Mesendoderm (in vitro differentiated cells): ENCODE measurements at regions not wholly inside any gene's neighbourhood (a gene's known extent, or its start where the extent isn't known, plus 50 kb on each side); places are given as distances from the start of the nearest gene placed in this dataset.

Experiments used
- DNase-seq: peaks from one replicate; pipeline ENCODE4 v3.0.0; 2013
- H2AK5ac ChIP-seq: 2 replicates; pipeline ENCODE4 v1.6.1; 2013; ENCODE audit warnings: low read length, inconsistent platforms
- H2BK120ac ChIP-seq: 2 replicates; pipeline ENCODE4 v1.6.1; 2013; ENCODE audit warnings: low read depth, mild to moderate bottlenecking, low read length, moderate library complexity, mixed read lengths
- H2BK15ac ChIP-seq: replicated peaks from 2 replicates; pipeline ENCODE4 v1.6.1; 2013; ENCODE audit warnings: low read depth, mild to moderate bottlenecking, moderate library complexity
- H2BK5ac ChIP-seq: 2 replicates; pipeline ENCODE4 v1.6.1; 2013; ENCODE audit warnings: low read length, inconsistent platforms
- H3K18ac ChIP-seq: 2 replicates; pipeline ENCODE4 v1.6.1; 2013; ENCODE audit warnings: mild to moderate bottlenecking, low read length, mixed read lengths
- H3K23ac ChIP-seq: one replicate; pipeline ENCODE4 v1.6.1; 2013; ENCODE audit warnings: low read length
- H3K27ac ChIP-seq: 2 replicates; pipeline ENCODE4 v1.5.1; 2013; ENCODE audit warnings: low read depth, mild to moderate bottlenecking, inconsistent platforms, low read length, moderate library complexity
- H3K27me3 ChIP-seq: 2 replicates; pipeline ENCODE4 v1.6.1; 2013; ENCODE audit warnings: low read length, control low read depth, mild to moderate bottlenecking, inconsistent platforms; ENCODE audit not compliant: insufficient read depth, poor library complexity
- H3K36me3 ChIP-seq: 2 replicates; pipeline ENCODE4 v1.6.1; 2013; ENCODE audit warnings: low read length, inconsistent platforms; ENCODE audit not compliant: control insufficient read depth, insufficient read depth
- H3K4ac ChIP-seq: one replicate; pipeline ENCODE4 v1.6.1; 2013; ENCODE audit warnings: low read depth, mild to moderate bottlenecking, low read length, moderate library complexity
- H3K4me1 ChIP-seq: 2 replicates; pipeline ENCODE4 v1.6.1; 2013; ENCODE audit warnings: low read depth, low read length, inconsistent platforms; ENCODE audit not compliant: control insufficient read depth
- H3K4me2 ChIP-seq: 2 replicates; pipeline ENCODE4 v1.6.1; 2013; ENCODE audit warnings: low read length
- H3K4me3 ChIP-seq: 2 replicates; pipeline ENCODE4 v1.5.1; 2013; ENCODE audit warnings: mild to moderate bottlenecking, low read length
- H3K56ac ChIP-seq: one replicate; pipeline ENCODE4 v1.6.1; 2013; ENCODE audit warnings: low read length
- H3K79me1 ChIP-seq: 2 replicates; pipeline ENCODE4 v1.6.1; 2013; ENCODE audit warnings: low read length, inconsistent platforms
- H3K79me2 ChIP-seq: 2 replicates; pipeline ENCODE4 v1.6.1; 2013; ENCODE audit warnings: mild to moderate bottlenecking, low read length; ENCODE audit not compliant: control insufficient read depth, insufficient read depth
- H3K9ac ChIP-seq: 2 replicates; pipeline ENCODE4 v1.6.1; 2013; ENCODE audit warnings: low read length, inconsistent platforms
- H4K5ac ChIP-seq: one replicate; pipeline ENCODE4 v1.6.1; 2013; ENCODE audit warnings: low read length
- H4K8ac ChIP-seq: one replicate; pipeline ENCODE4 v1.6.1; 2013; ENCODE audit warnings: low read depth, mild to moderate bottlenecking, control low read depth, low read length, moderate library complexity
- WGBS: extraction: QIAGEN DNeasy Blood & Tissue Kit; methylation state at CpG from one replicate; pipeline ENCODE4 v1.1.7; 2013; ENCODE audit warnings: low lambda C conversion rate, missing lambda C conversion rate; ENCODE audit not compliant: insufficient coverage; ENCODE audit errors: extremely low coverage; 5-methylcytosine and 5-hydroxymethylcytosine counted together

- H2AK5ac ChIP-seq = no peak overlapping the region
- H2BK120ac ChIP-seq = no peak overlapping the region
- H2BK15ac ChIP-seq = no peak overlapping the region
- no CpG with 5 or more reads among the region's 7 CpGs for WGBS
- H3K9ac ChIP-seq = no peak overlapping the region
- H3K4me3 ChIP-seq = no peak overlapping the region
- no peak overlapping the region for H4K8ac ChIP-seq
- no peak overlapping the region for H3K23ac ChIP-seq
- no peak for DNase-seq
- peak overlapping the region; percentile 44 for H3K4ac ChIP-seq
- no peak overlapping the region for H3K4me2 ChIP-seq
- H3K27ac ChIP-seq = no peak overlapping the region
- H3K4me1 ChIP-seq = peaks cover 2% of the 10 kb centered on the region
- no peaks in the 10 kb centered on the region for H3K36me3 ChIP-seq
- H2BK5ac ChIP-seq = no peak overlapping the region
- H3K79me2 ChIP-seq = no peaks in the 10 kb centered on the region
- H3K79me1 ChIP-seq = no peaks in the 10 kb centered on the region
- H3K56ac ChIP-seq = no peak overlapping the region
- H3K27me3 ChIP-seq = no peaks in the 10 kb centered on the region
- H4K5ac ChIP-seq = no peak overlapping the region
- H3K18ac ChIP-seq = no peak overlapping the region
Measured at GRCh38 chr14:101188571-101188915, 285.0 kb upstream of the RTL1 start.

GRCh38 chr14:101189266-101189665 lies 285.7 kb upstream of the RTL1 start:
- H3K23ac ChIP-seq = no peak overlapping the region
- no peak overlapping the region for H4K8ac ChIP-seq
- no peak overlapping the region for H3K4me3 ChIP-seq
- no peaks in the 10 kb centered on the region for H3K79me2 ChIP-seq
- DNase-seq = no peak
- H3K27ac ChIP-seq = no peak overlapping the region
- H3K4me1 ChIP-seq = peaks cover 2% of the 10 kb centered on the region
- no peak overlapping the region for H3K56ac ChIP-seq
- no peak overlapping the region for H3K4ac ChIP-seq
- H3K18ac ChIP-seq = no peak overlapping the region
- no peak overlapping the region for H2BK5ac ChIP-seq
- no CpG with 5 or more reads among the region's 2 CpGs for WGBS
- no peaks in the 10 kb centered on the region for H3K79me1 ChIP-seq
- H3K27me3 ChIP-seq = no peaks in the 10 kb centered on the region
- H2BK15ac ChIP-seq = no peak overlapping the region
- no peak overlapping the region for H2AK5ac ChIP-seq
- no peak overlapping the region for H2BK120ac ChIP-seq
- no peaks in the 10 kb centered on the region for H3K36me3 ChIP-seq
- H4K5ac ChIP-seq = no peak overlapping the region
- no peak overlapping the region for H3K9ac ChIP-seq
- no peak overlapping the region for H3K4me2 ChIP-seq

- no peaks in the 10 kb centered on the region for H3K27me3 ChIP-seq
- H2BK15ac ChIP-seq = no peak overlapping the region
- no peak overlapping the region for H3K9ac ChIP-seq
- no peak overlapping the region for H3K4me2 ChIP-seq
- no peak overlapping the region for H2BK5ac ChIP-seq
- no peak overlapping the region for H2AK5ac ChIP-seq
- no peak overlapping the region for H4K5ac ChIP-seq
- no peak overlapping the region for H3K4ac ChIP-seq
- no peak overlapping the region for H3K23ac ChIP-seq
- peaks cover 2% of the 10 kb centered on the region for H3K4me1 ChIP-seq
- no peaks in the 10 kb centered on the region for H3K79me1 ChIP-seq
- no peak overlapping the region for H3K18ac ChIP-seq
- no peak overlapping the region for H3K4me3 ChIP-seq
- H3K27ac ChIP-seq = no peak overlapping the region
- no peaks in the 10 kb centered on the region for H3K36me3 ChIP-seq
- no peaks in the 10 kb centered on the region for H3K79me2 ChIP-seq
- no peak overlapping the region for H2BK120ac ChIP-seq
- no peak overlapping the region for H3K56ac ChIP-seq
- 100% methylated on average over 1 of the region's 3 CpGs for WGBS
- no peak for DNase-seq
- no peak overlapping the region for H4K8ac ChIP-seq
Measured at GRCh38 chr14:101189962-101190560, 286.5 kb upstream of the RTL1 start.

GRCh38 chr14:101191101-101191720 lies 287.7 kb upstream of the RTL1 start:
- H3K4me1 ChIP-seq = peaks cover 2% of the 10 kb centered on the region
- no CpG with 5 or more reads among the region's 6 CpGs for WGBS
- H2AK5ac ChIP-seq = peak overlapping the region; percentile 71
- DNase-seq = no peak
- no peak overlapping the region for H2BK5ac ChIP-seq
- no peak overlapping the region for H4K8ac ChIP-seq
- no peak overlapping the region for H3K9ac ChIP-seq
- H3K56ac ChIP-seq = no peak overlapping the region
- H3K23ac ChIP-seq = no peak overlapping the region
- no peak overlapping the region for H2BK120ac ChIP-seq
- H3K36me3 ChIP-seq = no peaks in the 10 kb centered on the region
- no peaks in the 10 kb centered on the region for H3K79me2 ChIP-seq
- H3K4ac ChIP-seq = no peak overlapping the region
- H3K79me1 ChIP-seq = no peaks in the 10 kb centered on the region
- no peak overlapping the region for H3K4me3 ChIP-seq
- no peaks in the 10 kb centered on the region for H3K27me3 ChIP-seq
- H4K5ac ChIP-seq = no peak overlapping the region
- no peak overlapping the region for H3K27ac ChIP-seq
- H3K4me2 ChIP-seq = no peak overlapping the region
- H3K18ac ChIP-seq = no peak overlapping the region
- H2BK15ac ChIP-seq = no peak overlapping the region

GRCh38 chr14:101191721-101192660 lies 288.5 kb upstream of the RTL1 start:
- H4K5ac ChIP-seq = no peak overlapping the region
- no peaks in the 10 kb centered on the region for H3K79me1 ChIP-seq
- no peak for DNase-seq
- H3K56ac ChIP-seq = no peak overlapping the region
- H2AK5ac ChIP-seq = no peak overlapping the region
- H3K27ac ChIP-seq = no peak overlapping the region
- no peak overlapping the region for H3K18ac ChIP-seq
- H3K27me3 ChIP-seq = no peaks in the 10 kb centered on the region
- H2BK5ac ChIP-seq = no peak overlapping the region
- no CpG with 5 or more reads among the region's 15 CpGs for WGBS
- H3K4me2 ChIP-seq = no peak overlapping the region
- H3K23ac ChIP-seq = no peak overlapping the region
- no peak overlapping the region for H4K8ac ChIP-seq
- H3K36me3 ChIP-seq = no peaks in the 10 kb centered on the region
- no peaks in the 10 kb centered on the region for H3K79me2 ChIP-seq
- no peak overlapping the region for H2BK120ac ChIP-seq
- H3K9ac ChIP-seq = no peak overlapping the region
- H3K4me3 ChIP-seq = no peak overlapping the region
- peaks cover under 1% of the 10 kb centered on the region for H3K4me1 ChIP-seq
- no peak overlapping the region for H3K4ac ChIP-seq
- no peak overlapping the region for H2BK15ac ChIP-seq
